ENCODE measurements at regions not wholly inside any gene's neighbourhood (a gene's known extent, or its start where the extent isn't known, plus 50 kb on each side); places are given as distances from the start of the nearest gene placed in this dataset.
A peak's percentile ranks its signal among the peaks of the same experiment; 100 is the strongest.

- no peak for TF ChIP-seq FLYWCH1 (CRISPR knock-in tag; IDR thresholded peaks at IDR 0.05)
Measured at GRCh38 chr3:189057369-189057768, 114.4 kb upstream of the TPRG1 start (continued).

- CTCF ChIA-PET (ENCODE audit: low intra/inter-chr PET ratio, low total read pairs): no interaction called here
- in situ Hi-C loops (cut with HindIII; ENCODE audit: extremely low pct_ligation_motif_present, low pct_unique_long_range_greater_than_20kb): no loop called here
- H3K4me1 ChIP-seq (ENCODE audit: insufficient read depth, low read length): peaks cover 9% of the 10 kb centered on the region; the same call in 1 of the 2 replicates
- H4K20me1 ChIP-seq (ENCODE audit: insufficient read depth, low read length): no peaks in the 10 kb centered on the region
- no peak overlapping the region for H3K4me2 ChIP-seq (ENCODE audit: low read depth, low read length)
- intact Hi-C loops (cut with micrococcal nuclease; ENCODE audit: unreplicated experiment): no loop called here
- WGBS (ENCODE audit: low lambda C conversion rate): 4% methylated on average over 5 of the region's 5 CpGs
- no peak overlapping the region for H3K4me3 ChIP-seq (replicated peaks in 1 of 3; ENCODE audit: insufficient read depth in 1 of 3, low read depth in 2 of 3, low read length in 3 of 3)
- H2AFZ ChIP-seq (ENCODE audit: low read length): no peak overlapping the region
- H3K27ac ChIP-seq (ENCODE audit: extremely low read length, insufficient read depth, low read length): no peak overlapping the region
- POLR2A ChIA-PET: no interaction called here
- H3K36me3 ChIP-seq (replicated peaks in 1 of 2; ENCODE audit: control insufficient read depth in 1 of 2, insufficient read depth in 2 of 2, low read length in 2 of 2): no peaks in the 10 kb centered on the region
- H3K9me3 ChIP-seq (ENCODE audit: low read length): no peaks in the 10 kb centered on the region
- H3K9ac ChIP-seq (ENCODE audit: insufficient read depth, low read depth, low read length): no peak overlapping the region
- no peak for FAIRE-seq
- DNase-seq (ENCODE audit: low spot score): peak; percentile 41
- H3K79me2 ChIP-seq (ENCODE audit: insufficient read depth, low read length): no peaks in the 10 kb centered on the region
- ATAC-seq: peak; percentile 79
- no peaks in the 10 kb centered on the region for H3K27me3 ChIP-seq (ENCODE audit: control insufficient read depth in 1 of 2, insufficient read depth in 2 of 2, low read length in 2 of 2)
- BruUV-seq (replicated peaks): no TSS peak
- TF ChIP-seq BCL6 (CRISPR knock-in tag; IDR thresholded peaks at IDR 0.05) (peak; percentile 51; the same call in 1 of the 2 replicates), ZNF552 (CRISPR knock-in tag; IDR thresholded peaks at IDR 0.05; ENCODE audit: borderline replicate concordance) (no peak), TBX3 (IDR thresholded peaks at IDR 0.05; ENCODE audit: borderline replicate concordance) (peak; percentile 79; the same call in 1 of the 2 replicates), ZNF251 (CRISPR knock-in tag; IDR thresholded peaks at IDR 0.05) (no peak), SALL1 (CRISPR knock-in tag; IDR thresholded peaks at IDR 0.05) (peak; percentile 40; the same call in 1 of the 2 replicates), LCORL (IDR thresholded peaks at IDR 0.05) (no peak), LCORL (CRISPR knock-in tag; IDR thresholded peaks at IDR 0.05) (0 out of 2 replicates have a peak, but pooled peaks have one; percentile 24), GATAD1 (CRISPR knock-in tag; IDR thresholded peaks at IDR 0.05) (no peak), SOX13 (IDR thresholded peaks at IDR 0.05) (no peak), SOX13 (CRISPR knock-in tag; conservative IDR thresholded peaks at IDR 0.05 in 1 of 2, IDR thresholded peaks at IDR 0.05 in 1 of 2) (peak in 1 of 2 experiments; percentile 75; a peak in 2 of 4 replicates), CREBL2 (CRISPR knock-in tag; IDR thresholded peaks at IDR 0.05; ENCODE audit: borderline replicate concordance) (no peak), CREM (IDR thresholded peaks at IDR 0.05) (peak; percentile 60), CREM (CRISPR knock-in tag; IDR thresholded peaks at IDR 0.05) (no peak), NFYC (CRISPR knock-in tag; IDR thresholded peaks at IDR 0.05) (no peak), FOXK1 (CRISPR knock-in tag; IDR thresholded peaks at IDR 0.05; ENCODE audit: borderline replicate concordance, low read depth) (peak; percentile 67; the same call in 1 of the 2 replicates), MLLT10 (CRISPR knock-in tag; IDR thresholded peaks at IDR 0.05) (no peak), EP300 (IDR thresholded peaks at IDR 0.05; ENCODE audit: low read depth in 2 of 2, low read length in 2 of 2) (no peak), EP300 (CRISPR knock-in tag; IDR thresholded peaks at IDR 0.05; ENCODE audit: borderline replicate concordance) (no peak), PAXIP1 (CRISPR knock-in tag; conservative IDR thresholded peaks at IDR 0.05) (peak; percentile 63), ZNF747 (CRISPR knock-in tag; IDR thresholded peaks at IDR 0.05; ENCODE audit: borderline replicate concordance) (no peak), ERF (CRISPR knock-in tag; IDR thresholded peaks at IDR 0.05) (no peak), ARHGAP35 (CRISPR knock-in tag; IDR thresholded peaks at IDR 0.05; ENCODE audit: borderline replicate concordance) (no peak), SAP130 (CRISPR knock-in tag; IDR thresholded peaks at IDR 0.05; ENCODE audit: low read depth) (peak; percentile 29; the same call in 1 of the 2 replicates), ZFY (CRISPR knock-in tag; IDR thresholded peaks at IDR 0.05) (no peak)
Measured at GRCh38 chr3:189058071-189058470, 113.7 kb upstream of the TPRG1 start.
